ENCODE measurements at regions not wholly inside any gene's neighbourhood (a gene's known extent, or its start where the extent isn't known, plus 50 kb on each side); places are given as distances from the start of the nearest gene placed in this dataset.

DNA sequence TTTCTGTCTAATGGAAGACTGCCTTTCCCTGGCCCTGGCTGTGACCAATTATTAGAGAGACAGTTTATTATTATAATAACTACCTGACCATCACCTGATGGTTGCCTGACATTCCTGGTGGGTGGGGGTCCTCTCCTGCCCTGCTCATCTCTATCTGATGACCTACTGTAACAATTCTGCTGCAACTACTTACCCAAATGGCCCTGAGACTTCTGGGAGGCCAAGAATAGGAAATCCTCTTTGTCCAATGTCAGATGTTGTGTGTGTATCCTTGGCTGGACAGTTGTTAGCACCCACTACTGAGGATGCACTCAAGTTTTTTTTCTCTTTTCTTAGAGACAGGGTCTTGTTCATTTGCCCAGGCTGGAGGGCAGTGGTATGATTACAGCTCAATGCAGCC lies 110.3 kb downstream of the DDX1 start:
- DNase-seq = no peak

- DNase-seq = no peak
Measured at GRCh38 chr2:15702452-15702851, 110.8 kb downstream of the DDX1 start.

GRCh38 chr2:15703365-15703869 lies 111.7 kb downstream of the DDX1 start:
- no peak for DNase-seq

DNA sequence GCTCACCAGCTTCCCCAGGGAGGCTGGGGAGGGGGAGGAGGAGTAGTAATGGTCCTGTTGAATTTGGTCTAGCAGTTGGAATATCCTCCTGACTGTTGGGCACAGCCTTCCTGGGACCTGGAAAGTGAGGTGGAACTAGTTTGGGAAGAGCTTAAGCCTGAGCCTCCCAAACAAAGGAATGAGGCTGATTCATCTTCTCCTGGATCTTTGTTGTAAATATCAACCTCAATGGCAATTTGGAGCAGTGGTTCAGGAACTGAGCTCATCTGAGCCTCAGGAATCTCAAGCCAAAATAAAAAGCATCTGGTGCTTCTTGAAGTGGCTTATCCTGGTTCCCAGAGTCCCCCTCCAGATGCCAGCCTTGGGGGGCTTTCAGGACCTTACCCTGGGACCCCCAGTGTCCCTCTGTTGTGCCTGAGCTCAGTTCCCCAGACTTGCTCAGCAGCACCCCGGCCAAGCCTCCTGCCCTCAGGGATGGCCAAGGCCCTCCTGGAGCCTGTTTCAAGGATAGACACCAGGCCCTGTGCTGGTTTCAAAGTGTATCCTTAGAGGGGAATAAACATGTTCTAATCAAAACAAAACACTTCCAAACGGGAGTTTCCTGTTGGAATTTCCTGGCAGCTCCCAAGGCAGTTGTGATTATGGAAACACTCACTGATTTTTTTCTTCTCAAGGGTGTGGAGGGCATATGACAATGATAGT lies 112.6 kb downstream of the DDX1 start:
- DNase-seq = no peak

DNA sequence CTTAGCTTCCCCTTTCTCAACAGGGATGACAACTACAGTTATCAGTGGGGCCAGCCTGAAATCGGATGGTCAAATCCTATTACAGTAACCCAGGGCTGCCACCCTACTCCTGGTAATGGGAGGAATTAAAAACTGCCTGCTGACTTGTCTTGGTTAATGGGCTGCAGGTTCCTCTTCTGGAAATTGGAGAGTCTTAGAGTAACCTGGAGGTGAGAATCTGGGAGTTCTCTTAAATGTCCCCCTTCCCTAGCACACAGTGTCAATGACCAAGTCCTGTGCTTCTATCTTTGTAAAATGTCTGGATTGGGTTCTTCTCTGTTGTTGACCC lies 113.1 kb downstream of the DDX1 start:
- no peak for DNase-seq

DNA sequence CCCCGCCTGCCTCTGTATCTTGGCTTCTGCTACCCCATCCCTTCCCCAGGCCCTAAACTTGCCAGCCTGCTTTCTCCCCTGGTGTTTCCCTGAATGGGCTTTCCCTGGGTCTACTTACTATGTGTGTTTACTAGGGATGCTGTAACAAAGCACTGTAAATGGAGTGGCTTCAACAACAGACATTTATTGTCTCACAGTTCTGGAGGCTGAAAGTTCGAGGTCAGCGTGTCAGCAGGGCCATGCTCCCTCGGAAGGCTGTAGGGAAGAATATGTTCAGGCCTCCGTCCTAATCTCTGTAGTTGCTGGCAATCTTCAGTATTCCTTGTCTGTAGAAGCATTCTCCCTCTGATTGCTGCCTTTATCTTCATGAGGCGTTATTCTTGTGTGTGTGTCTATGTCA lies 113.6 kb downstream of the DDX1 start:
- DNase-seq = no peak

DNA sequence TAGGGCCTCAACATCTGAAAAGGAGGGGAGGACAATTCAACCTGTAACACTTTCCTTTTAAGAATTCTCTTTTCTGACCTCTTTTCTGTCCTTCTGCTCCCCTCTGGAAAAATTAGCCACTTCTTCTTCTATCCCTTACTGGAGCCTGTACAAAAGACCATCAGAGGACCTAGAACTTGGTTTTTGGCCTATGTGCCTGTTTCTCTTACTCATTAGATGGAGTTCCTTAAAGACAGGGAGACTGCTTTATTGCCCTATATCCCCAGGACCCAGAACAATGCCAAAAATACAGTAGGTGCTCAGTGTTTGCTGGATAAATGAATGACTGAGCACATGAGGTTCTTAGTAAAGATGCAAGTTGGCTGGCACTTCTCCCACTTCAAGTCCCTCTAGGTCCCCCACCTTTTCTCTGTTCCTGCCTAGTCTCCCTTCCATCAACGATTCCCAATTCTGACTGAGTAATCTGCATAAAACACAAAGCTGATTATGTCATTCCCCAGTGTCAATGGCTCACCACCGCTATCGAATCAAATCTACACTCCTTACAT lies 114.2 kb downstream of the DDX1 start:
- DNase-seq = no peak

DNA sequence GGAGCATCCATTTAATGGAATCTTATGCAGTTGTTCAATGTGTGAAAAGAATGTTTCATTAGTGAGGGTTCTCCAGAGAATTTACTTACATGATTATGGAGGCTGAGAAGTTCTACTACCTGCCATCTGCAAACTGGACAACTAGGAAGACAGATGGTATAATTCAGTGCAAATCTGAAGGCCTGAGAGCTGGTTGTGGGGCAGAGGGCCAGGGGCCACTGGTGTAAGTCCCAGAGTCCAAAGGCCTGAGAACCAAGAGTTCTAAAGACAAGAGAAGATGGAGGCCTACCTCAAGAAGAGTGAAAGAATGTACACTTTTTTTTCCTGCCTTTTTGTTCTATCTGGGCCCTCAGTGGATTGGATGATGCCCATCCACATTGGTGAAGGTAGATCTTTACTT lies 114.8 kb downstream of the DDX1 start:
- DNase-seq = no peak

DNA sequence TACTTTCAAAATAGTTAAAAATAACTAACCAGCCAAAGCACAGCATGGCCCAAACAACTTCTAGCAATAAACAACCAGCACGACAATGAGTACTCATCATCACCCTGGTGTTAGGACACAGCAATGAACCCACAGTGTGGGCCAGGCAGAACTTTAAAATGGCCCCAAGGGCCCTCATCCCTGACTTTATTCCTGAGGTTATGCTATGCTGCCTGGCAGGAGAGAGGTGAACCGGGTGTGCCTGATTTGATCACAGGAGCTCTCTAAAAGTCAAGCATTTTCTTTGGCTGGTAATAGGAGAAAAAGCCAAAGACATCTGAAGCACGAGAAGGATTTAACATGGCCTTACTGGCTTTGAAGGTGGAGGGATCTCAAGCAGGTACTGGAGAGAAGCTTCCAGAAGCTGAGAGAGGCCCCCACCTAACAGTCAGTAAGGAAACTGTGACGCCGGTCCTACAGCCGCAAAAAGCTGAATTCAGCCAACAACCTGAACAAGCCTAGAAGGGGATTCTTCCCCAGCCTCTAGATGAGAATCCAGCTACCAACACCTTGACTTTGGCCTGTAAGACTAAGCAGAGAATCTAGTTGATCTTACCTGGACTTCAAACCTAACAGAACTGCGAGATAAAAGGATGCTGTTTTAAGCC lies 115.4 kb downstream of the DDX1 start:
- DNase-seq = no peak

DNA sequence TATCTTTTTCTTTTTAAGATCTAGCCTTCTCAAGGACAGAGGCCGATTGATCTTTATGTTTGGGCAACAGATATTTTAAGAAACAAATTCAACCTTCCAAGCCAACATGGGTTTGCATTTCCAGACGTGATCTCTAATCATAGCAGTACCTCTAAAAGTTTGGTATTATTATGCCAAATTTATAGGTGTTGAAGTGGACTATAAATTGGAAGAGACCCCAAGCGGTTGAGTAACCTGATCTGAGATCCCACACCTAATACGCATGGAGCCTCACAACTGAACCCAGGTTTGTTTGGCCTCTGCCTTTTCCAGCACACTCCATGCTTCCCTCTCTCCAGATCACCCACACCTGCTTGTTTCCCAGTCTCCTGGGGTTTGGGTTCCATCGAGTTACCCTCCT lies 116.5 kb downstream of the DDX1 start:
- DNase-seq = no peak

GRCh38 chr2:15708865-15709820 lies 117.5 kb downstream of the DDX1 start:
- no peak for DNase-seq

DNA sequence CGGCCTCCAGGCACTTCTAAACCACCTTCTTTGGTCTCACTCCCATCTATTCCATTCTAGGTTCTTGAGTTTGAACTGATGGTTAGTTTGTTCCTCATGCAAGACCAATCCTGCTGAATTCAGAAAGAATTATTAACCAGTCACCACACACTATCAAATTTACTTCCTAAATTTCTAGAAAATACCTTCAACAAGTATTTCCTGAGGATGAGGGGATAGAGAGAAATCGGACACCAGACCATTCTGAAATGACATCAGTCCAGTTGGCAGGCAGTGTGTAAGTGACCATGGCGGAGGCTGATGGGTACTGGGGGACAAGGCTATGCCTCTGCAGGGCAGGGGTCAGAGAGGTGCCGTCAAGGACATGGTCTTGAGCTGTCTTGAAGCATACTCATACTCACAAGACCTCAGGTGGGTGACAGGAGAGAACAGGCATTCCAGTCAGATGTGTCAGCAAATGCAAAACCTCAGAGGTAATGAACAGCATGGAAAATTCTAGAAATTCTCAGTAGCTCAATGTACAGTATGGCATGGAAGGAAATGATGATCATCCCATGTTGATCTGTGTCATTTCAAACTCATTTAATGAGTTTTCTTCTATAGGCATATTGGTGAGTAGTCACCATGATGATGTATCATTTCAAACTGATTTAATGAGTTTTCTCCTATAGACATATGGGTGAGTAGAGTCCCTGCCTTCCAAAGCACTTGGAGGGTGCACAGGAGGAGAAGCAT lies 119.6 kb downstream of the DDX1 start:
- DNase-seq = no peak

- no peak for DNase-seq
Measured at GRCh38 chr2:15712551-15713342, 121.1 kb downstream of the DDX1 start.

GRCh38 chr2:15713475-15713874 lies 121.8 kb downstream of the DDX1 start:
- no peak for DNase-seq

GRCh38 chr2:15714002-15714401 lies 122.3 kb downstream of the DDX1 start:
- DNase-seq = no peak

GRCh38 chr2:15714609-15715008 lies 122.9 kb downstream of the DDX1 start:
- DNase-seq = no peak

GRCh38 chr2:15715596-15715995 lies 123.9 kb downstream of the DDX1 start:
- no peak for DNase-seq

DNA sequence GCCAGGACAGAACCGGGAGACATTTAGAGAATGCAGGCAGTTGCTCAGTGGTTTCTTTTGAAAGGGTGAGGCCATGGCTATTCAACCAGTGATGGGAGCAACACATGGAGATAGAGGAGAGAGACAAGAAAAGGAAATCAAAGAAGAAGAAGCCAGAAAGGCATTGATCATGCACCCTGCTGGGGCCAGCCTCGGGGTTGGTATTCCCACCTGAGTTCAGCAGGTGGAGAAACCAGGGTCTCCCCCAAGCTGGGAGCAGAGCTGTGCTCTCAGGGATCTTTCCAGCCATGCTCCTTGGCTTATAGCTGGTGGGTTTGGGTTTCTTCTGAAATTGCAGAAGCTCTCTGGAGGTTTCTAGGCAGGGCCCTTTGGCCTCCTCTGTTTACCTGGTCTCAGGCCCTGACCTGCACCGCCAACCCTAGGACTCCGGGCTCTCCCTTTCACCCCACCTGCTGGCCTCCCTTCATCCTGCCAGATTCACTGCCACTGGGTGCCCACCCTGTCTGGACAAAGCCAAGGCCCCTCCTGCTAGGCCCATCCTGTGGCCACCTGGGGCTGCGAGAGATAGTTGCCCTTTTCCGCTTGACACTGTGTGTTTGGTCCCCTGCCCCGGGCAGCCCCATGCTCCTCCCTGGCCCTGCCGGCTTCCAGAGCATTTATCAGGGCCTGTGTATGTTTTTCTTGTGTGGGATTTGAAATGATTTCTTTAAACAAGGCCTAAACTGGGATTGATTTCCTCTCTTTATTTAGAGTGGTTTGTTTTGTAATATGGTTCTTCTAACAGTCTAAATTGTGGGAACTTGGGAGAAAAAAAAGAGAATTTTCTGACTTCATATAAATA lies 126.7 kb downstream of the DDX1 start:
- no peak for DNase-seq

DNA sequence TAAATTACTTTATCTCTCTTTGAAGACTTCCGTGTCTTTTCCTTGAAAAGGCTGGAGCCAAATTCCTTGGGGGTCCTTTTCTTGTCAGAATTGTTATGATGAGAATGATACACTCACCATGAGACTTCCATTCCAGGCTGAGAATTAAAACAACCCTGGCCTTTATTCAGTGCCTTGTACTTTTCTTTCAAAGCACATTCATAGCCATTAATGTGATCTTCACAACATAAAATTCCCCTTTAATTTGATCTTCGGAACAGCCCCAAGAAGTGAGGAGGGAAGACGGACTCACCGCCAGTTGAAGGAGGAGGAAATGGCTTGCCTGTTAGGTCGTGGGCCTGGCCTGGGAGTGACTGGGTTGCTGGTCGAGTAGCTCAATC lies 127.3 kb downstream of the DDX1 start:
- DNase-seq = no peak

DNA sequence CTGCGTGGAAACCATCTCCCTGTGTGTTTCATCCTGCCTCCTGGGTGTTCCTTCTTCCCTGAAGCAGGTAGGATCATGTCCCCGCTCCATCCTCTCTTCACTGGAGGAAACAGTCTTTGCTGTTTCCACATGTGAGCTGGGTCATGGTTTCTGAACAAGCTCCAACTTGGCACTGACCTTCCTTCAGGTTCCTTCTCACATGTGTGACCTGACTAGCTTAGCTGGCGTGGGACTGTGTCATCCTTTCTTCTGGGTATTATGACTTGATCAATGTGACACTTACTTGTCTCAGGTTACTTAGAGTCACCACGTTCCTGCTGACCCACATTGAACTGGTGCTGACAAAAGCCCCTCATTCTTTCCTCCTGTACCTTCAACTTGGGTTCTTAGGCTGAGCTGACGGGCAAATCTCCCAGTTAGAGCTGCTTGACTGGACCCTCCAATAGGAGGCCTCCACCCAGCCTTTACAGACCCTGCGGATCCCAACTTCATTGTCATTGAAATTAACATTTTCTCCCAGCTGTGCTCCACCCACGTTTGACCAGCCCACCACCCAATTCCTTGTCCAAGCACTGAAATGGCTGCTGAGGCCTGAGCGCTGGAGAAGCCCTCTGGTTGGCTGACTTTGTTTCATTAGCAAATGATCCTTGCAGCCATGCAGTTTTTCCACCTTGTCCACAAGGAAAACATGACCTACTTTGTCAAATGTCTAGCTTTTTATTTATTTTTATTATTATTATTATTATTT lies 128.1 kb downstream of the DDX1 start:
- DNase-seq = no peak
